DOHH2 (cell line): ENCODE measurements at regions not wholly inside any gene's neighbourhood (a gene's known extent, or its start where the extent isn't known, plus 50 kb on each side); places are given as distances from the start of the nearest gene placed in this dataset.

Experiments used
- H3F3A ChIP-seq: fragments of 200-600 bp; sonication (generic), shearing (Covaris generic); 2 replicates; pipeline ENCODE4 v1.6.0; 2016; ENCODE audit warnings: antibody characterized with exemption, mild to moderate bottlenecking; ENCODE audit not compliant: control insufficient read depth, insufficient read depth
- H3K27ac ChIP-seq: fragments of 200-600 bp; sonication (generic); 2 replicates; pipeline ENCODE4 v1.5.1; 2014; ENCODE audit warnings: low read depth, mild to moderate bottlenecking, low read length, moderate library complexity
- H3K27me3 ChIP-seq: fragments of 200-600 bp; sonication (generic); 2 replicates; pipeline ENCODE4 v1.6.1; 2014; ENCODE audit warnings: mild to moderate bottlenecking, low read length, mixed read lengths; ENCODE audit not compliant: control insufficient read depth
- H3K36me3 ChIP-seq: fragments of 200-600 bp; sonication (generic); 2 replicates; pipeline ENCODE4 v1.6.1; 2014; ENCODE audit warnings: mild to moderate bottlenecking, low read length, moderate library complexity, mixed read lengths; ENCODE audit not compliant: control insufficient read depth
- H3K4me1 ChIP-seq: fragments of 200-600 bp; sonication (generic); 2 replicates; pipeline ENCODE4 v1.6.1; 2014; ENCODE audit warnings: mild to moderate bottlenecking, low read length, mixed read lengths; ENCODE audit not compliant: control insufficient read depth
- H3K4me2 ChIP-seq: fragments of 200-600 bp; sonication (generic); 2 replicates; pipeline ENCODE4 v1.6.0; 2014; ENCODE audit warnings: mild to moderate bottlenecking, low read length, moderate library complexity
- H3K4me3 ChIP-seq: fragments of 200-600 bp; sonication (generic); 2 replicates; pipeline ENCODE4 v1.5.1; 2014; ENCODE audit warnings: mild to moderate bottlenecking, low read length, mixed read lengths
- H3K79me2 ChIP-seq: fragments of 200-600 bp; sonication (generic); 2 replicates; pipeline ENCODE4 v1.6.1; 2014; ENCODE audit warnings: mild to moderate bottlenecking, low read length, mixed read lengths; ENCODE audit not compliant: control insufficient read depth
- H3K9me2 ChIP-seq: fragments of 200-600 bp; sonication (generic); replicated peaks from 2 replicates; pipeline ENCODE4 v1.6.1; 2014; ENCODE audit warnings: mild to moderate bottlenecking, low read length, mixed read lengths; ENCODE audit not compliant: control insufficient read depth
- H3K9me3 ChIP-seq: fragments of 200-600 bp; sonication (generic); 2 replicates; pipeline ENCODE4 v1.6.1; 2014; ENCODE audit warnings: antibody characterized with exemption, low read length, mixed read lengths; ENCODE audit not compliant: control insufficient read depth, insufficient read depth
- H4K20me1 ChIP-seq: fragments of 200-600 bp; sonication (generic); 2 replicates; pipeline ENCODE4 v1.6.0; 2014; ENCODE audit warnings: low read depth, mild to moderate bottlenecking, antibody characterized with exemption, low read length, moderate library complexity; ENCODE audit not compliant: control insufficient read depth, insufficient read depth
- EZH2phosphoT487 ChIP-seq: fragments of 200-600 bp; sonication (generic); IDR thresholded peaks from 2 replicates; pipeline ENCODE4 v1.6.1; 2017; ENCODE audit warnings: borderline replicate concordance, mild to moderate bottlenecking, antibody characterized with exemption, low read length, moderate library complexity, mixed read lengths
- TF ChIP-seq, protein P1 (sequence below): fragments of 200-600 bp; sonication (generic); IDR thresholded peaks from one replicate; pipeline ENCODE4 v1.5.1; 2014; ENCODE audit warnings: antibody characterized with exemption, mild to moderate bottlenecking, low read depth, low read length; ENCODE audit not compliant: poor library complexity, severe bottlenecking

DNA sequence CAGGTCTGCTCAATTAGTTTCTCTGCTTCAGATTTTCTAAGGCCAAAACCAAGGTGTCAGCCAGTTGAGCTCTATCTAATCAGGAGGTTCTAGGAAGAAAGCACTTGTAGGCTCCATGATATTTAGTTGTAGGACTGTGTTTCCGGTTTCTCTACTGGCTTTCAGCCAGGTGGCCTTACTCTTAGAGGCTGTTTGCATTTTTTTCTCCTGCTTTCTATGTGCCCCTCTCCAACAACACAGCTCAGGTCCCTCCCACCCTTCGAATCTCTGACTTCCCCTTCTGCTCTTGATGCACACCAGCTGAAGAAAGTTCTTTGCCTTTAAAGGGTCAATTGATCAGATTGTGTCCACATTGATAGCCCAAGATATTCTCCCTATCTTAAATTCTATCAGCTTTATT, 245.2 kb downstream of the RAB28 start:
- Histone ChIP-seq H3K27ac (no peak overlapping the region), H3K9me2 (no peaks in the 10 kb centered on the region), H3K79me2 (no peaks in the 10 kb centered on the region), H3K4me1 (no peaks in the 10 kb centered on the region), H3K4me2 (no peak overlapping the region), H3K27me3 (no peaks in the 10 kb centered on the region), H3K9me3 (no peaks in the 10 kb centered on the region), H3F3A (no peaks in the 10 kb centered on the region), H3K4me3 (no peak overlapping the region), H4K20me1 (no peaks in the 10 kb centered on the region), H3K36me3 (no peaks in the 10 kb centered on the region)
- TF ChIP-seq, protein P1, sequence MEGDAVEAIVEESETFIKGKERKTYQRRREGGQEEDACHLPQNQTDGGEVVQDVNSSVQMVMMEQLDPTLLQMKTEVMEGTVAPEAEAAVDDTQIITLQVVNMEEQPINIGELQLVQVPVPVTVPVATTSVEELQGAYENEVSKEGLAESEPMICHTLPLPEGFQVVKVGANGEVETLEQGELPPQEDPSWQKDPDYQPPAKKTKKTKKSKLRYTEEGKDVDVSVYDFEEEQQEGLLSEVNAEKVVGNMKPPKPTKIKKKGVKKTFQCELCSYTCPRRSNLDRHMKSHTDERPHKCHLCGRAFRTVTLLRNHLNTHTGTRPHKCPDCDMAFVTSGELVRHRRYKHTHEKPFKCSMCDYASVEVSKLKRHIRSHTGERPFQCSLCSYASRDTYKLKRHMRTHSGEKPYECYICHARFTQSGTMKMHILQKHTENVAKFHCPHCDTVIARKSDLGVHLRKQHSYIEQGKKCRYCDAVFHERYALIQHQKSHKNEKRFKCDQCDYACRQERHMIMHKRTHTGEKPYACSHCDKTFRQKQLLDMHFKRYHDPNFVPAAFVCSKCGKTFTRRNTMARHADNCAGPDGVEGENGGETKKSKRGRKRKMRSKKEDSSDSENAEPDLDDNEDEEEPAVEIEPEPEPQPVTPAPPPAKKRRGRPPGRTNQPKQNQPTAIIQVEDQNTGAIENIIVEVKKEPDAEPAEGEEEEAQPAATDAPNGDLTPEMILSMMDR, result no peak
- no peak for TF ChIP-seq EZH2phosphoT487

DNA sequence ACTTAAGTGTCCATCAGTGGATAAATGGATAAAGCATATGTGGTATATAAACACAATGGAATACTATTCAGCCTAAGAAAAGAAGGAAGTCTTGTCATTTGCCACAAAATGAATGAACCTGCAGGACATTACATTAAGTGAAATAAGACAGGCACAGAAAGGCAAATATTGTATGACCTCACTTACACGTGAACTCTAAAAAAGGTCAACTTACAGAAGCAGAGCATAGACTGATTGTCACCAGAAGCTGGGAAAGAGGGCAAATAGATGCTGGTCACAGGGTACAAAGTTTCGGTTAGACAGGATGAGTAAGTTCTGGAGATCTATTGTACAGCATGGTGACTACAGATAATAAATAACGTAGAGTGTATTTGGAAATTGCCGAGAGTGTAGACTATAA, 247.7 kb downstream of the RAB28 start:
- no peaks in the 10 kb centered on the region for H3F3A ChIP-seq
- H3K9me2 ChIP-seq, result no peaks in the 10 kb centered on the region
- H3K79me2 ChIP-seq, result no peaks in the 10 kb centered on the region
- no peaks in the 10 kb centered on the region for H3K27me3 ChIP-seq
- TF ChIP-seq, protein P1, result no peak
- no peak for TF ChIP-seq EZH2phosphoT487
- no peaks in the 10 kb centered on the region for H4K20me1 ChIP-seq
- no peak overlapping the region for H3K4me2 ChIP-seq
- H3K9me3 ChIP-seq, result no peaks in the 10 kb centered on the region
- no peak overlapping the region for H3K4me3 ChIP-seq
- no peaks in the 10 kb centered on the region for H3K4me1 ChIP-seq
- H3K36me3 ChIP-seq, result no peaks in the 10 kb centered on the region
- H3K27ac ChIP-seq, result no peak overlapping the region

DNA sequence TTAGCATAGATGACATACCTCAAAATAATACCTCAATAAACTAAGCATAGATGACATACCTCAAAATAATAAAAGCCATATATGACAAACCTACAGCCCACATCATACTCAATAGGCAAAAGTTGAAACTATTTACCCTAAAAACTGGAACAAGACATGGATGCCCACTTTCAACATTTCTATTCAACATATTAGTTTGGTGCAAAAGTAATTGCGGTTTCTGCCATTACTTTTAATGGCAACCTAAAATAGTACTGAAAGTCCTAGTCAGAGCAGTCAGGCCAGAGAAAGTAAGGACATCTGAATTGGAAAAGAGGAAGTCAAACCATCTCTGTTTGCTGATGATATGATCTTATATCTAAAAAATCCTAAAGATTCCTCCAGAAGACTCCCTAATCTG, 250.4 kb downstream of the RAB28 start:
- no peak overlapping the region for H3K4me3 ChIP-seq
- no peaks in the 10 kb centered on the region for H3K27me3 ChIP-seq
- TF ChIP-seq EZH2phosphoT487, result no peak
- TF ChIP-seq, protein P1, result no peak
- no peak overlapping the region for H3K4me2 ChIP-seq
- no peaks in the 10 kb centered on the region for H3K36me3 ChIP-seq
- H3F3A ChIP-seq, result no peaks in the 10 kb centered on the region
- no peak overlapping the region for H3K27ac ChIP-seq
- no peaks in the 10 kb centered on the region for H3K9me2 ChIP-seq
- no peaks in the 10 kb centered on the region for H3K79me2 ChIP-seq
- no peaks in the 10 kb centered on the region for H3K9me3 ChIP-seq
- no peaks in the 10 kb centered on the region for H4K20me1 ChIP-seq
- no peaks in the 10 kb centered on the region for H3K4me1 ChIP-seq

DNA sequence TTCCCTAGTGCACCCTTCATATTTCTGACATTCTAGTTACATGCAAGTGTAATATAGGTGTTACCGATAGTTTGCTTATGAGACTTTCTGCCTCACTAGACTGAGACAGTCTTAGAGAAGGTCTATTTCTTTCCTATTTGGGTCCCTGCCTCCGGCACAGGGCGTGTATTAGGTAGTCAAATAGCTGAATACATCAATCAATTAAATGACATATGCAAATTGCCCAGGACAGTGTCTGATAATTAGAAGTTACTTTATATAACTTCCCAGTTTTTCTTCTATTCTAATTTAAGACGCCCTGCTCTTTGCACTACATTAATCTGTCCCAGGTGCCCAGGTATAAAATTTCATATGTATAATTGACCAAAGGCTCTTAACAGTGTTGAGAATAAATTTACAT, 264.2 kb downstream of the RAB28 start:
- no peaks in the 10 kb centered on the region for H3K79me2 ChIP-seq
- peaks cover 5% of the 10 kb centered on the region; the same call in 1 of the 2 replicates for H3K9me3 ChIP-seq
- H3K4me1 ChIP-seq, result no peaks in the 10 kb centered on the region
- H3K9me2 ChIP-seq, result no peaks in the 10 kb centered on the region
- H3K4me2 ChIP-seq, result no peak overlapping the region
- TF ChIP-seq, protein P1, result no peak
- TF ChIP-seq EZH2phosphoT487, result no peak
- no peaks in the 10 kb centered on the region for H4K20me1 ChIP-seq
- no peaks in the 10 kb centered on the region for H3F3A ChIP-seq
- no peaks in the 10 kb centered on the region for H3K27me3 ChIP-seq
- H3K27ac ChIP-seq, result no peak overlapping the region
- no peak overlapping the region for H3K4me3 ChIP-seq
- no peaks in the 10 kb centered on the region for H3K36me3 ChIP-seq
